SHP77 (cell line): ENCODE measurements at regions not wholly inside any gene's neighbourhood (a gene's known extent, or its start where the extent isn't known, plus 50 kb on each side); places are given as distances from the start of the nearest gene placed in this dataset.
"Not testable (repeated sequence)": the region's sequence is repeated elsewhere in the genome, so short reads cannot be mapped to it uniquely, and the experiment has no call there.

ENCODE experiments used
- DNase-seq, 2 experiments: peaks; one replicate each; lab custom pipeline; 2025; lab: John Stamatoyannopoulos, UW

DNA sequence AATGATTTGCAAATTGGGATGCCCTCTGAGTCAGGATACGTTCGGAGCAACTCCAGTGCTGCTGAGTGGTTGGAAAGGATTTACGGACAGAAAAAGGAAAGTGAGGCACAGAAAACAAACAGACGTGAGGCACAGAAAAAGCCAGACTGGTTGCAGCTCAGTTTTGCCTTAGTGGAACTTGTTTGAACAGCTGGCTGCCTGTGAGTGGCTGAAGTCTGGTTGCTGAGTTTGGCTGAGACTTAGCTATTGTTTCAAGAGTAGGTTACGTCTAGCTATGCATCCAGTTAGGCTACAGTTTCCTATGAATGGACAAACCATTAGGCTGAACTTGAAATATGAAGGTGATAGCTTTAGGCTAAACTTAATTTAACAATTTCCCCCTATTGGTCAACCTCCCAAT, 256.6 kb downstream of the VAPA start:
- peak; percentile 83 to 85 for DNase-seq

DNA sequence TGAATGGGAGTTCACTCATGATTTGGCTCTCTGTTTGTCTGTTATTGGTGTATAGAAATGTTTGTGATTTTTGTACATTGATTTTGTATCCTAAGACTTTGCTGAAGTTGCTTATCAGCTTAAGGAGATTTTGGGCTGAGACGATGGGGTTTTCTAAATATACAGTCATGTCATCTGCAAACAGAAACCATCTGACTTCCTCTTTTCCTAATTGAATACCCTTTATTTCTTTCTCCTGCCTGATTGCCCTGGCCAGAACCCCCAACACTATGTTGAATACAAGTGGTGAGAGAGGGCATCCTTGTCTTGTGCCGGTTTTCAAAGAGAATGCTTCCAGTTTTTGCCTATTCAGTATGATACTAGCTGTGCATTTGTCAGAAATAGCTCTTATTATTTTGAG, 261.5 kb downstream of the VAPA start:
- not testable (repeated sequence) for DNase-seq

DNA sequence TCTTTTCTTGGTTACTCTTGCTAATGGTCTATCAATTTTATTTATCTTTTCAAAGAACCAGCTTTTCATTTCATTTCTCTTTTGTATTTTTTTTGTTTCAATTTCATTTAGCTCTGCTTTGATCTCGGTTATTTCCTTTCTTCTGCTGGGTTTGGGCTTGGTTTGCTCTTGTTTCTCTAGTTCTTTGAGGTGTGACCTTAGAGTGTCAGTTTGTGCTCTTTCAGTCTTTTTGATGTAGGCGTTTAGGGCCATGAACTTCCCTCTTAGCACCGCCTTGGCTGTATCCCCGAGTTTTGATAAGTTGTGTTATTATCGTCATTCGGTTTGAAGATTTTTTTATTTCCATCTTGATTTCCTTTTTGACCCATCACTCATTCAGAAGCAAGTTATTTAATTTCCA, 265.5 kb downstream of the VAPA start:
- not testable (repeated sequence) for DNase-seq

DNA sequence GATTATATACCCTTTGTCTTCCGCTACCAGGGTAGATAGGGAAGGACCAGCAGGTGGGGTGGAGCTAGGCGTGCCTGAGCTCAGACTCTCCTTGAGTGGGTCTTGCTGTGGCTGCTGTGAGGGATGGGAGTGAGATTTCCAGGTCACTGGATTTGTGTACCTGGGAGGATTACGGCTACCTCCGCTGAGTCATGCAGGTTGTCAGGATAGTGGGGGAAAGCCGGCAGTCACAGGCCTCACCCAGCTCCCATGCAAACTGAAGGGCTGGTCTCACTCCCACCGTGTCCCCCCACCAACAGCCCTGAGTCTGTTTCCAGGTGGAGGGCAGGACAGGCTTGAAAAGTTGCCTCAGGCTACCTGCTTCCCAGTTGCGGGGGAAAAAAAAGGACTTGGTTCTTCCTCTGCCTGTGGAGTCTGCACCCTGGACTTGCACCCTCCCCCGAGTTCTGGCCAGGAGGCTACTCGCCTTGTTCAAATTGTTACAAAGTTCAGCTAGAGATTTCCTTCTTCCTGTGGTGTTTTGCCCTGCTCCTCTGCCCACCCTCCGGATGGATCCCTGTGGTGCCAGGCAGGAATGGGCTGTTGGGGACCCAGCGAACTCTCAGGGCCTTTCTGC, 268.3 kb downstream of the VAPA start:
- DNase-seq = no peak

DNA sequence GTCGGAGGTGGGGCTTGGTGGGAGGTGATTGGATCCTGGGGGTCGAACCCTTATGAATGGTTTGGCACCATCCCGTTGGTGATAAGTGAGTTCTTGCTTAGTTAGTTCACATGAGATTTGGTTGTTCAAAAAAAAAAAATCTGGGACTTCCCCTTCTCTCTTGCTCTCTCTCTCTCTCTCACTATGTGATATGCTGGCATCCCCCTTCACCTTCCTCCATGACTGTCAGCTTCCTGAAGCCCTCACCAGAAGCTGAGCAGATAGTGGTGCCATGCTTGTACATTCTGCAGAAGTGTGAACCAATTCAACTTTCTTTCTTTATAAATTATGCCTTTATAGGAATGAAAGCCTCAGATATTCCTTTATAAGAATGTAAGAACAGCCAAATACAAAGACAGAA, 269.7 kb upstream of the APCDD1 start:
- no peak for DNase-seq

DNA sequence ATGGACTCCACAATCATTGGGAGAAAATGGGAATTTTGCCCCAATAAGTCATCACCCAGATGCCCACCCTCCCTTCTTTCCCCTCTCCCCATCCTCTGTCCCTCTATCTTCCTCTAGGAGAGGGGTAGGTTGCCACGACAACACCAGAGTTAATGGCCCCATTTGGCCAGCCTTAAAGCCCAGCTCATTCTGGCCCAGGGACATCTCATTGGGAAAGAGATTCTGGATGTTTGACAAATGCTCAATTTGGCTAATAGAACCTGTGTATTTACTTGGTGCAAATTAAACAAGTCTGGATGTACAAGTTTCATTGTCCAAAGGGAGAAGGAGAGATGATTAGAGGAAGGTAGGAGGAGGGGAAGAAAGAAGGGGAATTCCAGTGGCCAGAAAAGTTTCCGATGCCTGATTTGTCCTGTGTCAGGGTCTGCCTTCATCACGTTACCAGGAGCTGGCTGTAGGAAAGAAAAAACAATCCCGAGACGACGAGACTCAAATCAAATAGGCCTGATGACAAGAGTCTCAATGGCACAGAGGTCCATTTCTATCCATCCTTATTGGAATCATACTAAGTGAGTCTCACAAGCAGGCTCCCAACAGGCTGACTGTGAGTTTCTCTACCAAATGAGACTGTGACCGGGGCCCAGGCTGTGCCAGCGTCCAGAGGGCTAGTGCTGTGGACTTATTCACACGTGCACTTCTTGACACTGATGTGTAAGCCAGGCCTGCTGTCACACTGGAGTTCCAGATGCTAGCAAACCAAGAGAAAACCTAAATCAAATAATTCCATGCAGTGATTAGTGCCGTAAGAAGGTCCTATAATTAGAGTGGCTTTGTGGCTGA, 265.2 kb upstream of the APCDD1 start:
- DNase-seq = no peak

DNA sequence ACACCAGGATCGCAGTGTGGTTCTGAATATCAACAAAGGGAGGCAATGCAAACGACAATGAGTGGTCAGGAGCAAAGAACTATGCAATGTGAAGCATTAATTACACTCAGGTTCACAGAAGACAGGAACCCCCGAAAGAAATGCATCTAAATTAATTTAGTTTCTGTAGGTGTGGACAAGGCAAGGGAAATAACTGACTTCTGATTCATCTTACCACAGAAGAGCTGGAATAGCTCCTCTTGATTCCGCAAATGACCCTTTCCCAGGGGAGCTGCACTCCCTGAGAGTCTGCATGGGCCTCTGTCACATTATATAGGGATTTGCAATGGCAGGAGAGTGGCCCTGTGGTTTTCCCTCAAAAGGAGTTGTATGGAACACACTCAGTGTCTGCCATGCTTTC, 263.9 kb upstream of the APCDD1 start:
- DNase-seq = no peak

DNA sequence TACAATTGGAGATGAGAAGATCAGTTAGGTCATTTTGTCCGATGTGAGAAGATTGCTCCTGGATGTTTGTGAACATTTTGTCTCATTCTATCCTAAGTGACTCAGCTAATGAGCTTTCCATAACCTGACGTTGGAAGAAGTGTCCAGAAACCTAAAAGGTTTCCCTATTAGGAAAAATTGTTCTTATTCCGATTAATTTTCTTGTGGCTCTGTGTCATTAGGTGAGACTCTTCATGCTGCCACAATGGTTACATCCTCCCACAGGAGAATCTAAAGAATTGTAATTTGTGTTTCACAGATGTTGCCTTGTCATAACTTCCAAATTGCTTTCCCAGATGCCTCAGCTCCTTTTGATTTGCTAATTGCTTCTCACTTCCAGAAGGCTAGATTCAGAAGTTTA, 261.0 kb upstream of the APCDD1 start:
- DNase-seq = no peak

DNA sequence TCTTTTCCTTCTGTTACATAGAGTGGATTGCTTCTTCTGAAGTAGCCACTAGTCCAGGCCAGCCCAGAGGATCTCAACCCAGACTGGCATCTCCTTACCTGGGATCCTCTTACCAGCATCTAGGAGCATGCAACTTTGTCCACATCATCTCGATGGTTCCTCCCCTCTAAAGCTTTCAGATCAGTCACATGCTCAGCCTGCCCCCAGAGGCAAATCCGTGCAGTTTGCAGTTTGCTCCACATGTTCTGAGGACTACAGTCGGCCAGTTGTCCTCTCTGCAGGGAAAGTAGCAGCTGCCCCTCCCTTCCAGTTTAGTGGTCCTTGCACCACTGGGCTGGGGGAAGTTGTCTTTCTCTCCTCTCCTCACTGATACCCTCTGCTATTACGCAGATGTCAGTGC, 259.8 kb upstream of the APCDD1 start:
- peak in 1 of 2 experiments; percentile 2 for DNase-seq

DNA sequence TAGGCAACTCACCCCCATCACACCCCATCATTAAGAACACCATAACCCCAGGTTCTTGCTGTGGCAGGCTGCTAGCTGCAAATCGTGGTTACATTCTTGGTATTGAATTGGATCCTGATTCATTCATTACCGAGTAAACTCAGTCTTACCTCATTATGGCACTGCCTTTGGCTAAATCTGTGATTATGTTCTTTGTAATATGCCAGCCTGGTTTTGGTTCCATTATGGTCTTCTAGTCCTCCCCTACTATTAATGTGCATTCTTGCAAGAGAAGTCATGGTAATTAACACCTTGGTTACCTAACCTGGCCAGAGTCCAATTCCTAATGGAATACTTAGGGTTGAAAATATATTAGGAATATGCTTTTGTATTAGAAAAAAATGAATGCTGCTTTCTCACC, 258.9 kb upstream of the APCDD1 start:
- DNase-seq = no peak

DNA sequence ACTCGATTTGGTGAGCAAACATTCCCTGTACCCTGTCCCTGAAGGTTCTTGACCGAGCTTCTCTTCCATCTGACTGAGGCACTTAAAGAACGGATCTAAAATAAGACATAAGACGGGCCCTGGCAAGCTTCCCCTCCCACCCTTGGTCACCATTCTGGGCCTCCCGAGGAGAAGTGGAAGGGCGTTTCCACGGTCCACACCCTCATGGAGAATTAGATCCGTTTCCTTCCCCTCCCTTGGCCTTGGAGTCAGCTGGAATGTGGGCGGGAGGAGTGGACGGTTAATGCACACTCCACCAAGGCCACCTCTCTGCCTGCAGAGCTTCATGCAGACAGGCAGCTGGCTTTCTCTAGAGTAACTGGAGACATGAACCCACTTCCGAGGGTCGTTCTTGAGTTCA, 257.3 kb upstream of the APCDD1 start:
- DNase-seq = no peak

DNA sequence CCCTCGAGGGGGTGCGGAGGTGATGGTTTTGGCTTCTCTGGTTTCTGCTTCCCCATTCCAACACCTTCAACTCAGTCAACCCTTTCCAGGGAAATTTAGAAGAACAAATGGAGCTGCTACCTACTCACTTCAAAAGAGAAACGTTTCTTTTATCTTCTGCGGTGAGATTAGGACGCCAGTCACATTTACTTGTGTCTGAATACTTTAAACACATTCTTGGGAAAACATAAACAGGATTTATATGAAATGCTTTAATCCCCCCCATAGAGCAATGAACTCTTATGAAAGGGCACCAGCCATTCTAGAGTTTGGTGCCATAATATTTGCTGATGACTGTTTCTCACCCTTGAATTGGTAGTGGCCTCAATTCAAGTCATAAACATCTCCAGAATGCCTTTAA, 253.2 kb upstream of the APCDD1 start:
- no peak for DNase-seq

DNA sequence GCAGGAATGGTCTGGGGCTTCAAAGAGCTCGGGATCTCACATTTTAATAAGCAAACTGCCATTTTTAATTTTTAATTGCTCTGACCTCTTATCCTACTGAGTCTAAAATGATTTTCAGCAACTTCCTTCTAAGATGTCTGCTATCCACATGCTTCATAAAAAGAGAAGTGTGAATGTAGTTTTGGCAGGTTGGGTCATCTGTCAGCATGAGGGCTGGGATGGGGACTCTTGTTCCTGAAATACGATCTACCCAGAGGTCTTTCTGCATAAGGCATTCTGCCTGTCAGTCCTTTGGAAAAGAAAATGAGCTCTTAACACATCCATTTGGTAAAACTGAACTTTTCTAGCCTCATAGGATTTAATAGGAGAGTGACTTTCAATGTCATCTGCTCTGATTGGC, 252.8 kb upstream of the APCDD1 start:
- no peak for DNase-seq

DNA sequence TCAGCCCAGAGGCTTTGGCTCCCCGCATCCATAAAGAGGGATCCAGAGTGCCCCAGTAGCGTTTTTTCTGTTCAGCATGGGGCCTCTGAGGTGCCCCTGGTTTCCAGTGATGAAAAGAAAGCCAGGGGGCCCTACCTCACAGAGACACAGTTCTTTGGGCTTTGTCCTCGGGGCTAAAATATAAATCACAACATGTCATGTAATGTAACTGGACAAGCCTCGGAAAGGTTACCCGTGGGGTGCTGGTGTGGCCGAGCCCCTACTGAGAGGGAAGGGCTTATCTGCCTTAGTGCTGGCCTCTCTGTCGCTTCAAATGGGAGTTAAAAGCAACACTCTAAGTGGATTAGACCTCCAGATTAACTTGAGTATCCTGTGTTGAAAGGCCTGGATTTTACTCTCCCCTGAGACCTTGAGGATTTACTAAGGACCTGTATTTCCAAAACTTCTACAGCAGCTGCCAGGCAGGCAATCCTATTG, 251.6 kb upstream of the APCDD1 start:
- DNase-seq = no peak

DNA sequence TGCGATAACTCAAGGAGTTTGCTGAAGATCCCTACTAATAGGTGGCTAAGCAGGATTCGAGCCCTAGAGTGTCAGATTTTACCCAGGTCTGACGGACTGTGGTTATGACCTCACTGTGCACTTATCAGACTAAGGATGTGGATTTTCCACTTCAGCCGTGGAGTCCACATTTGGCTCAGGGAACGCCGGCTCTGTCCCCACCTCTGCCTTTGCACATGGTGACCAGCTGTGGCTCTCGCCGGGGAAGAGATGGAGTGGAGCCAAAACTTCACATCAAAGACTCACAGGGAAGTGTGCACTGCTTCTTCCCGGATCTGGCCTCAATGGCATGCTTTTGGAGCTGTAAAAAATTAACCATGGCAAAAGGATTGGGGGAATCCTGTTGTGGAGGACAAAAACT, 249.3 kb upstream of the APCDD1 start:
- DNase-seq = no peak

DNA sequence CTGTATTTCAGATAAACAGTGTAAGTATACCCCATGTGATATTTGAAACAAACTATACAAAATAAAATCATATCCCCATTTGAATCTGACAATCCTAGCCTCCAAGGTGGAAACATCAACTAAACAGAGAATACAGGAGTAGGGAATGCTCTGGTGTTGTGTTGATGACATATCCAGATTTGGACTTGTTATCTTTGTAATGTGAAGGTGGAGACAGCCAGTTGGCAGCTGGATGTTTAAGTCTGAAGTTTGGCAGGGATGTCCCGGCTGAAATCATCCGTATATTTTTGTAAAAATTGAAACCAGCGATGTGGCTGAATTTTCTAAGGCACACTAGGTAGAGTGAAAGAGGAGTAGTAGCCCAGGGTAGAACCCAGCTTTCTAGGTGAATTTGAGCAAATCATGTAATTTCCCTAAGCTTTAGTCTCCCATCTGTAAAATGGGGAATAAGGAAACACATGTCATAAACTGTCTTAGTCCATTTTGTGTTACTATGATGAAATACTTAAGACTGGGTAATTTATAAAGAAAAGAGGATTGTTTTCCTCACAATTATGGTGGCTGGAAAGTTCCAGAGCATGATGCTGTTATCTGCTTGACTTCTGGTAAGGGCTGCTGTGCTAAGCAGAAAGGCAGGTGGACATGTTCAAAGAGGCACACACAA, 246.6 kb upstream of the APCDD1 start:
- DNase-seq = no peak

DNA sequence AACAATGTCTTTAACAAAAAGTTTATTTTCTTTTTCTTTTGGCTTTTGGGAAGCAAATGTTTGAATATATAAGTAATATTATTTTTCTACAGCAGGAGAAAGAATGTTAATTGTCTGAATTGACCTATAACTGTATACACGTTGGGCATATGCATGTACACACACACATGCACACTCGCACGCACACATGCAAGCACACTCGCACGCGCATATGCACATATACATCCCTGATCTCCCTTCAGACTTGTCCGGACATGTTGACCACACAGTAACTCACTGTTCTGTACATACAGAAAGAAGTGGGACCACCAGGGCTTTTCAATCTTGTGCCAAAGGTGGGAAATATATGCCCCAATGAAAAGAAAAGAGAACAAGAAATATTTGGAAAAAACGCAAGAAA, 245.1 kb upstream of the APCDD1 start:
- no peak for DNase-seq

DNA sequence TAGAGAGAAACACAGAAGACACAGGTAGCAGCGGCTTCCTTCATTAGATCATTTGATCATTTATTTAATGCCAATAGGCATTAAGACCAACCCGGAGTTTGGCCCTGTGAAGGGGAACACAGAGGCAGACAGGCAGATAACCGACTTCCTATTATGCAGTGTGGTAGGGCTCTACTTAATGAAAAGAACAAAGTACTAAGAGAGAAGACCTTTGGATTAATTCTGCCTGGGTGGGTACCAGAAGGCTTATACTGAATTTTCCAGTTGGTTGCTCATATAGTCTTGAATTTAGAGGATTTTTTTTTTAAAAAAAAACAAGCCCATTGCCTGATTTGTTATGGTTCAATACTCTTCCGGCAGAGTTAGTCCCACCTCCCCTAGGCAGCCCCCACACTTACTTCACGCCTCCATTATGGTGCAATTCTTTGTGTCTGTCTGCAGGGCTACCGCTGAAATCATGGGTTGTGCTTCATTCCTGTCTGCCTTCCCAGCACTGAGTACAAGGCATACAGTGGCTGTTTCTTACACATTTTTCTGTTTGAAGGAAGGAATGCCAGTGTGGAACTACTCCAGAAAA, 244.3 kb upstream of the APCDD1 start:
- DNase-seq = no peak

DNA sequence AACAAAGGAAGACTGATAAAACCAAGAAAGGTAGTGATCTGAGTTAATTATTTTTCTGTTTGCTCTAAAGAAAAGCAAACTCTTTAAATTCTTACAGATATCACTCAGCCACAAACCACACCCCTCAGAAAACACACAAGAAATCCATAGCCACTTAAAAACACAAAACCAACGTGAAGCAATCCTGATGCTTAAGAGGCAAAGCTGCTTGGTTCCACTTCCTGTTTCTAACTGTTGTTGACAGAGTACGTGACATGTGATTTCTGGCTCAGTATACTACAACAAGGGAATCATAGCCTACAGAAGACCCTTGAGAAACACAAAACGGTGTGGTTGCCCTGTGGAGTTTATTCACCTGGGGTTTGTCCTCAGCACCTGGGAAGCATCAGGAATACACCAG, 240.9 kb upstream of the APCDD1 start:
- peak; percentile 7 to 31 for DNase-seq

DNA sequence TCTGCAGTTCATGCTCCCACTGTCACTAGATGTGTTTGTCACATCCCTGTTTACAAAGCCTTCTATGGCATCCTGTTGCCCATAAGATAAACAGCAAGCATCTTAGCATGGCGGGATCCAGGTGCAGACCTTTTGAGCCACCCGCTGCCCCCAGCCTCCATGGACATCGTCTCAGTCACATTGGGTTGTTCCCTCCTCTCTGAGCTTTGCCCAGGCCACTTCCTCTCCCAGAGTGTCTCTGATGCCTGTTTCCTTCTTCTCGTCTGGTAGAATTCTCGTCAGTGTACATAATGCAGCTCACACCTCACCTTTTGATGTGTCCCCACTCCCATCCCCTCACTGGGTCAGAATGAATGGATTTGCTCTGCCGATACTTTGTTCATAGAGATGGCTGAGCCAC, 239.0 kb upstream of the APCDD1 start:
- DNase-seq = no peak

DNA sequence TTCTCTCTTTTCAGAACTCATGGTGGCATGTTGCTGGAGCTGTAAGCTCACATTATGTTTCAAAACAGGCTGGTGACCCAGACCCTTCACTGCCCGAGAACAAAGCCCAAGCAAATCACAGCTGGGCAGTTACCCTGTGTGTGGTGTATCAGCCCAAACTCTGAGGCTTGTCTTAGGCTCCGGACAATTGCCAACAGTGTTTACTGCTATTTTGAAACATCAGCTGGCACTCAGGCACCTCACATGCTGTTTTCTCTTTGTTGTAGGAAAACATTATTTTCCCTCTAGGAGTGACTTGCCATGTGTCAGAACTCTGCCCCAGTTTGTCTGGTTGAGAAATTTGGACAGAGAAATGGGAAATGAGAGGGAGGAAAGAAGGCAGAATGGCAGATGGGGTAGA, 237.6 kb upstream of the APCDD1 start:
- no peak for DNase-seq

DNA sequence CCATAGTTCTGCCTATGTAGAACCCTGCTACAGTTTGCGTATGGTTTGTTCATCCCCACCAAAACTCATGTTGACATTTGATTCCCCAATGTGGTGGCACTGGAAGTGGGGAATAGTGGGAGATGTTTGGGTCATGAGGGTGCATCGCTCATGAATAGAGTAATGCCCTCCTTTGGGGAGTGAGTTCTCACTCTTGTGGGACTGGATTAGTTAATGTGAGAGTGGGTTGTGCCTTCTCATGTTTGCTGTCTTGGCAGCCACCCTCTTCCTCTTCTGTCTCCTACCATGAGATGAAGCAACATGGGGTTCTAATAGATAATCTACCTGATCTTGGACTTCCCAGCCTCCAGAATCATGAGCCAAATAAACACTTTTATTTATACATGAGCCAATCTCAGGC, 237.2 kb upstream of the APCDD1 start:
- DNase-seq = no peak

DNA sequence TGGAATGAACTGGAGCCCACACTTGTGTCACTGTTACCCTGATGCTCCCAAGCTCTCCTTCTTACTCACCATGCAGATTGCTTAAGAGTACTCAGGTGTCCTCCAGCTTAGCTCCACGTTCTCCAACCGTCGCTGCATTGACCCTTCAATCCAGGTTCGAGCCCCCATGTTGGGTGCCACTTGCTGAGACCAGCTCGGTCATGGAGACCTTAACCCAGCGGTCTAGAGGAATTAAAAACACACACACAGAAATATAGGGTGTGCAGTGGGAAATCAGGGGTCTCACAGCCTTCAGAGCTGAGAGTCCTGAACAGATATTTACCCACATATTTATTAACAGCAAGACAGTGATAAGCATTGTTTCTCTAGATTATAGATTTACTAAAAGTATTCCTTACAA, 229.1 kb upstream of the APCDD1 start:
- DNase-seq = no peak
